Stimulated activated CD8-positive, alpha-beta memory T cell treated with anti-CD3 and anti-CD28 coated beads, Interleukin-4, amount 100 ng/mL, for 4 hours (primary cell): ENCODE measurements at regions not wholly inside any gene's neighbourhood (a gene's known extent, or its start where the extent isn't known, plus 50 kb on each side); places are given as distances from the start of the nearest gene placed in this dataset.

ENCODE experiments used
- DNase-seq, 2 donors: peaks; one replicate each; pipeline ENCODE4 v3.0.0-alpha.2; 2020; ENCODE audit warnings: low read depth in 2 of 2, low spot score in 1 of 2

DNA sequence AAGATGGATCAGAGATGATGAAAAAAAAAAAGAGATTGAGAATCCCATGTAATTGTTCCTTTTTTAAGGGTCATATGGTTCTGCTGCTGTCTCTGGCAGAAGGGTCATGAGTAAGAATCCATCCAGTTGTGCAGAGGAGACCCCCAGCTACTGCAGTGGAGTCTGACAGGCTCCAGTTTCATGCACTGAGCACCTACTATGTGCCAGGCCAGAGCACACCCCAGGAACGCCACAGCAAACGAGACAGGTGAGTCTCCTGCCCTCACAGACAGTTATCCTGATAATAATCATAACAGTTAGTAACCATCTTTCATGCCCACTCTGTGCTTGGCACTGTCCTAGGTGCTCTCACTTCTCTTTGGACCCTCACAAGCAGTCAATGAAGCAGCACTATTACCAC is 420.0 kb downstream of the MATN1 start:
- DNase-seq, result no peak

DNA sequence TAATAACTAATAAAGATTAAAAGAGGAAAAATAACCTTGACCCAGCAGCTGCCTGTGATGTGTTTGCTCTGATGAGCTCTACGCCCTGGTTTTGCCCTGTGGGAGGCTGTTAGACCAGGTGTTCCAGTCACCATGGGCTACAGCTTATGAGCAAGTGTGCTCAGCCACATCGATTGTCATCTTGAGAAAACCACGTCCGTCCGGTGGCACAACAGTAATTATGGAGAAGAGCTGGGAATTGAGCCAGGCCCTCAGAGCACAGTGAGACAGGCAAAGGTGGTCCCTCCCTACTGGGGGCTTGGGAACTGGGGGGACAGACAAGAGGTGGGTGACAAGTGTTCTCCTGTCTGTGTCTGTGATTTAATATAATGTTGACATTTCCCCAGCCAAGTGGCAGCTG is 420.5 kb downstream of the MATN1 start:
- no peak for DNase-seq

- no peak for DNase-seq
These were observed 422.7 kb downstream of the MATN1 start for GRCh38 chr1:30300669-30301068.

DNA sequence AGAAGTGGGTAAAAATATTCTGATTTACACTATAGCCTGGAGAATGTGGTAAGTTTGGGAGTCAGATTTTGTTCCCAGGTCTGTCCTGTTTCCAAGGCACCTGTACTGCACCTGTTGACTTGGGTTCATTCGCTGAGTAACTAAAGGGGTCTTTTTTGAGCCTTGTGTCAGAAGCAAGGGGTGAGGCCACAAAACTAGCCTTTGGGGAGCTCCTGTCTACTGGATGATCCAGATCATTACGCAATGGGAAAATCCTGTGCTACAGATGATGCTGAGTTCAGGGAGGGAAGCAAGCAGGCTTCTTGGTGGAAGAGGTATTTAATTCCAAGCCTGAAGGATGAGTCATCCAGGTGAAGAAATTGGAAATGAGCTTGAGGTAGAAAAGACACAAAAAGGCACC is 424.0 kb downstream of the MATN1 start:
- DNase-seq, result no peak

GRCh38 chr1:30295674-30296073 is 427.7 kb downstream of the MATN1 start:
- no peak for DNase-seq

- no peak for DNase-seq
These were observed 428.1 kb downstream of the MATN1 start for GRCh38 chr1:30295266-30295665.

- DNase-seq, result no peak
These were observed 428.9 kb downstream of the MATN1 start for GRCh38 chr1:30294508-30294907.

GRCh38 chr1:30292451-30292850 is 430.9 kb downstream of the MATN1 start:
- DNase-seq, result no peak

- no peak for DNase-seq
These were observed 431.9 kb downstream of the MATN1 start for GRCh38 chr1:30291526-30291925.

DNA sequence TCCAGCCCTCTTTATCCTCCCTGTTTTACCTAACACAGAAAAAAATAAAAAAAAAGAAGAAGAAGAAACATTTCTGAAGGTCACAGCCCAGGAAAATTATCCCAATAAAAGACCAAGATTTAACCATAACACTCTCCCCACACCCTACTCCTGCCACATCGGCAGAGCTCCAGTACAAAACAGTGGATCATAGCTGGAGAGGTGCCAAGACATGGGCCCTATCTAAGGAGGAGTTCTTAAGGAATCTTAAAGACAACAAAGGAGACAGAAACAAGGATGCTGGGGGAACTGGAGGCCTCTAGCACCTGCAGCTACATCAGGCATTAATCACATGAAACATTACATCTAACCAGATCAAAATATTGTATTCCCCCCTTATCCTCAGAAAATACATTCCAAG is 432.8 kb downstream of the MATN1 start:
- DNase-seq, result no peak

GRCh38 chr1:30287976-30288375 is 435.4 kb downstream of the MATN1 start:
- DNase-seq, result no peak

DNA sequence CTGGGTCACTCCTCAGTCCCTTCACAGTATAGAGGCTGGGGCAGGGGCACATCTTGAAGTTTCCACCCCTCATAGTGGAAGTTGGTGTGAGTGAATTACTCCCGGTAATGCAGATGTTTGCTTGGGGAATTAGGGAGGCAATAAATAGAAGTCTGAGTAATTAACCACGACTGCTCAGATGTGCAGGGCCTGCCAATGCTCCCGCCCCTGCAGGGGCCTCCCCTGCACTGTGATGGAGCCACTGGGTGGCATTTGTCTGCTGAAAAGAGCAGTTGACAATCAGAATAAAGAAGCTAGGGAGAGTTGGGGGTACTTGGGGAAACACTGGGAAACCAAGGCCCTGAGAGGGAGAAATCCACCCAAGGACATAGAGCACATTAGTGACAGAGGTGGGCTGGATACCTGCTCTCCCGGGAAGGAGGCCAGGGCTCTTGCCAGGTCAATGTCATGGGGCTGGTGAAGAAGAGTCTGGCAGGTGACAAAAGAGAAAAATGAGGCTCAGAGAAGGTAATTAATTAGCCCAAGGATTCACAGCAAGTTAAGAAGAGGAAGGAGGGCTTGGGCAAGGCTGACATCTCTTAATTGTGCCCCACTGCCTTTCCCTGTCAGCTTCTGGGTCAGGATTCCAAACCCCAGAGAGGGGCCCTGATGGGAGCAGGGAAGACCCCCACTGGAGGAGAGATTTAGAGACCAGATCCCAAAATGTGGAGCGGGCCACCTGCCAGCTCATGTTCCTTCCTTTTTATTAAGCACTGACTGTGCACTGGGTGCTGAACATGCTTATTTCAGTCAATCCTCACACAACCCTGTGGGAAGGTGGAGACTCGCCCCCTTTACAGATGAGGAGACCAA is 436.2 kb downstream of the MATN1 start:
- DNase-seq, result no peak

DNA sequence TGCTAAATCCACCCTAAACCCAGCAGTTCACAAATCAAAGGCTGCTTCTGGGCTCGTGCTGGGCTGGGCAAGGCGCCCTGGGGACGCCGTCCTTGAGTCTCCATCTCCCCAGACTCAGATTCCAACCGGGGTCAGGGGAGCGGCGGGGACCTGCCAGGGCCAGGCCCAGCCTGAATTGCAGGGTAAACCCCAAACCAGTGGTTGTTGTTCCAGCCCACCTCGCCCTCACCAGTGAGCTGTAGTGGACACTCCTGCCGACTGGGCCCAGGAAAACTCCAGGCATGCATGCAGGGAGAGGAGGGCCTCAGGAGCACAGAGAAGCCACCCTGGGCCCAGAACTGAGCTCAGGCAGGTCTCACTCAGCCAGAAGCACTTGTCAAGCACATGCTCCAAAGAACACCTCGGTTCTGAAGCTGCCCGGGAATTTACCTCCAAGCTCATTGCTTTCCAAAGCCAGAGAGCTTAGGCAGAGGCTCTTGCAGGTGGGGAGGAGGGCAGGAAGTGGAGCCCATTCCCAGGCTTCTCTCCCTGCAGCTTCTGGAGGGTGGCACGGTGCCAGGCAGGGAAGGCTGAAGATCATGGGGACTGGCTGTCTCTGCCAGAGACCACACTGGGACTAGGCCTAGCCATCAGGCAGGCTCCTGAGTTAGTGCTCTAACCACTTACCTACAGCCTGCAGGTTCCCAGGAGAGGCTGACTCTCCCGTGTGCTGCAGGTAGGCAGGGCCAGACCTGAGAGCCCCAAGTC is 437.0 kb downstream of the MATN1 start:
- DNase-seq, result no peak

GRCh38 chr1:30285501-30285932 is 437.9 kb downstream of the MATN1 start:
- DNase-seq, result no peak

DNA sequence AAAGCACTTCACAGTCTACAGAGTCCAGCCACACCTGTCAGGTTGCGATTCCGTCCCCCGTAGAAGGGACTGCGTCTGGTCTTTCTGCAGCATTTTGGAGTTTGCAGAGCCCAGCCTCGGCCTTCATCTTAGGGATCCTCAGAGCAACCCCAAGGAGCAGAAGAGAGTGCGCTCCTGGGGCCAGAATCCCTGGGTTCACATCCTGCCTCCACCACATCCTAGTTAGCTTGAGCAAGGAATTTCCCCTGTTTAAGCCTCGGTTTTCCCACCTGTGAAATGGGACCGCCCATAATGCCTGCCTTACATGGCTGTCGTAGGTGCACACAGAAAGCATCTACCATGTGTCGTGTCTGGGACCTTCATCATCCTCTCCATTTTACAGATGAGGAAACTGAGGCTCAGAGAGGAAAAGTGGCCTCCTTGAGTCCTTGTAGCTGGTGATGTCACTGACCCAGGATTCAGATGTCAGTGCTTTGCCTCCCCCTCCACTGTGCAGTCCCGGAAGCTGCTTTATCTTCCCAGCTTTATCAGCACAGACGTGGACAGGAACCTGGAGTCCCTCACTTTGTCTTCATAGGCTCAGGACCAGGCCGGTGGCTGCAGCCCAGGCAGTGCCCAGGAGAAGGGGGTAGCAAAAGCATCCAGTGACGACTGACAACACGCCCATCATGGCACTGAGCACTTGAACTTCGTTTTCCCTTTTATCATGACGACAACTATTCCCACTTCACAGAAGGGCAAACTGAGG is 438.5 kb downstream of the MATN1 start:
- no peak for DNase-seq

GRCh38 chr1:30284226-30284625 is 439.2 kb downstream of the MATN1 start:
- DNase-seq, result no peak

DNA sequence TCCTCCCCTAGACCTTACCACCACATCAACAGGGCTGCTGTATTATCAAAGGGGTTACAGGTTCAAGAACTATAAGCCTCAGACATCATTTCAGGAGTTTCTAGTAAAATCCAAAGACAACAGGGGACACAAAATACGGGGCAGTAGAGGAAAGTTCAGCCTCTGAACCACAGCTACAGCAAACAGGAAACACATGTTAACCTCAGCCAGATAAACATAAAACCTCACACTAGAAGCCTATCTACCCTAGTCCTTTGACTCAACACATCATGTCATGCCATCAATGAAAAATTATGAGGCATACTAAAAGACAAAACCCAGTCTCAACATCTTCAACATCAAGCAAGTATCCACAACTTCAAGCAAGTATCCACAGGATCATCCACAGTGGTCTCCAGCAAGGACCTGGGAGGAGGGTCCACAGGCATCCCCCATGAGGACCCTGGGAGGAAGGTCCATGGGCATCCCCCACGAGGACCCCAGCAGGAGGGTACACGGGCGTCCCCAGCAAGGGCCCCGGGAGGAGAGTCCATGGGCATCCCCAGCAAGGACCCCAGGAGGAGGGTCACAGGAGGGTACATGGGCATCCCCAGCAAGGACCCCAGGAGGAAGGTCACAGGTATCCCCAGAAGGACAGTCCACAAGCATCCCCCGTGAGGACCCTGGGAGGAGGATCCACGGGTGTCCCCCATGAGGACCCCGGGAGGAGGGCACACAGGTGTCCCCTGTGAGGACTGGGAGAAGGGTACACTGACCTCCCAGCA is 440.0 kb downstream of the MATN1 start:
- DNase-seq, result no peak

DNA sequence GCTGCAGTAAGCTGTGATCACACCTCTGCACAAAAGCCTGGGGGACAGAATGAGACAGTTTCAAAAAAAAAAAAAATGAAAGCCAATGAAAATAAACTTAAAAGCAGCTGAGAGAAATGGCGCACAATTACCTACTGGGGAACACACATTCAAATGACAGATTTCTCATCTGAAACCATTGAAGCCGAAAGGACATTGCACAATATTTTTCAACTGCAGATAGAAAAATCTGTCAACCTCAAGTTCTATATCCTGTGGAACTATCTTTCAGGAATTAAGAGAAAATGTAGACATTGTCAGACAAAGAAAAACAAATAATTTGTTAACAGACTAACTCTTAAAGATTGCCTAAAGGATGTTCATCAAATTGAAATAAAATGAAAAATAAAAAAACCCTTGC is 442.8 kb downstream of the MATN1 start:
- DNase-seq, result no peak

GRCh38 chr1:30277911-30278310 is 445.5 kb downstream of the MATN1 start:
- no peak for DNase-seq

DNA sequence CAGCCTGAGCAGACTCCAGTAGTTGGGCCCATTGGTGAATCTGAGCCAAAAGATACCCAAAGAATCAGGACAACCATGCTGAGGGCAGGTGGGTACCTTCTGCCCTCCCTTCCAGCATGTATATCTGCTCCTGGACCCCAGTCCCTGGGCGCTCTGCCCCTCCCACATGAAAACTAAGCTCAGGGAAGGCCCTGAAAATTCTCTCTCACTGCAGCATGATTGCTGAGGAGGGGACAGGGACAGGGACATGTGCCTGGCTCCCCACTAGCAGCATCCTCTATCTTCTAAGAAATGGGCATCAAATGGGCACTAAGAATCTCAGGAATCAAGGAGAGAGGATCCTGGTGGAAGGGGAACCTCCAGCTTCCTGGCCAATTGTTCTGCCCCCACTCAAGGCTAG is 446.0 kb downstream of the MATN1 start:
- no peak for DNase-seq
